ENCODE measurements at regions not wholly inside any gene's neighbourhood (a gene's known extent, or its start where the extent isn't known, plus 50 kb on each side); places are given as distances from the start of the nearest gene placed in this dataset.

- no peak for DNase-seq
Measured at GRCh38 chr5:107300721-107301327, 369.9 kb downstream of the EFNA5 start.

GRCh38 chr5:107296572-107296971 is 374.2 kb downstream of the EFNA5 start:
- no peak for ATAC-seq (ENCODE audit: low FRiP score in 2 of 2)
- Histone ChIP-seq H3K27me3 (no peaks in the 10 kb centered on the region), H3K4me3 (no peak overlapping the region), H3K4me1 (peaks cover 0 to 17% (median 9%) of the 10 kb centered on the region in 4 donors), H3K9me3 (no peaks in the 10 kb centered on the region), H3K27ac (no peak overlapping the region), H3K36me3 (no peaks in the 10 kb centered on the region)
- no peak for DNase-seq
- TF ChIP-seq EP300 (IDR thresholded peaks at IDR 0.05) (no peak), POLR2AphosphoS5 (IDR thresholded peaks at IDR 0.05) (no peak), CTCF (IDR thresholded peaks at IDR 0.05) (no peak), POLR2A (IDR thresholded peaks at IDR 0.05) (no peak)
- 40 to 46% methylated on average over 2 of the region's 2 CpGs for WGBS, 2 donors

More at GRCh38 chr5:107300721-107301327, 369.9 kb downstream of the EFNA5 start:
- no peaks in the 10 kb centered on the region for H3K9me3 ChIP-seq
- no peak for TF ChIP-seq POLR2A (IDR thresholded peaks at IDR 0.05)
- TF ChIP-seq CTCF (IDR thresholded peaks at IDR 0.05), result no peak
- no peak for TF ChIP-seq EP300 (IDR thresholded peaks at IDR 0.05)
- TF ChIP-seq POLR2AphosphoS5 (IDR thresholded peaks at IDR 0.05), result no peak
- no peak overlapping the region for H3K27ac ChIP-seq
- no peaks in the 10 kb centered on the region for H3K27me3 ChIP-seq
- no peak for ATAC-seq (ENCODE audit: low FRiP score in 2 of 2)
- 60 to 68% methylated on average over 5 of the region's 5 CpGs for WGBS, 2 donors
- H3K36me3 ChIP-seq, result no peaks in the 10 kb centered on the region
- H3K4me1 ChIP-seq, result peaks cover 0 to 2% (median under 1%) of the 10 kb centered on the region in 4 donors
- H3K4me3 ChIP-seq, result no peak overlapping the region

- Histone ChIP-seq H3K36me3 (no peaks in the 10 kb centered on the region), H3K4me3 (no peak overlapping the region), H3K4me1 (peaks cover 0 to 17% (median 9%) of the 10 kb centered on the region in 4 donors), H3K9me3 (no peaks in the 10 kb centered on the region), H3K27ac (no peak overlapping the region), H3K27me3 (no peaks in the 10 kb centered on the region)
- WGBS, 2 donors, result 80 to 90% methylated on average over 2 of the region's 2 CpGs
- no peak for ATAC-seq (ENCODE audit: low FRiP score in 2 of 2)
- no peak for DNase-seq
- no peak for TF ChIP-seq CTCF (IDR thresholded peaks at IDR 0.05)
- no peak for TF ChIP-seq EP300 (IDR thresholded peaks at IDR 0.05)
- no peak for TF ChIP-seq POLR2AphosphoS5 (IDR thresholded peaks at IDR 0.05)
- no peak for TF ChIP-seq POLR2A (IDR thresholded peaks at IDR 0.05)
Measured at GRCh38 chr5:107295914-107296313, 374.8 kb downstream of the EFNA5 start.

GRCh38 chr5:107294669-107295068 is 376.1 kb downstream of the EFNA5 start:
- H3K27ac ChIP-seq, result no peak overlapping the region
- no peak overlapping the region for H3K4me3 ChIP-seq
- H3K9me3 ChIP-seq, result no peaks in the 10 kb centered on the region
- H3K27me3 ChIP-seq, result no peaks in the 10 kb centered on the region
- peaks cover 0 to 17% (median 9%) of the 10 kb centered on the region in 4 donors for H3K4me1 ChIP-seq
- ATAC-seq (ENCODE audit: low FRiP score in 2 of 2) (no peak), DNase-seq (no peak)
- TF ChIP-seq POLR2AphosphoS5 (IDR thresholded peaks at IDR 0.05), result no peak
- TF ChIP-seq CTCF (IDR thresholded peaks at IDR 0.05), result no peak
- TF ChIP-seq EP300 (IDR thresholded peaks at IDR 0.05), result no peak
- TF ChIP-seq POLR2A (IDR thresholded peaks at IDR 0.05), result no peak
- WGBS, 2 donors, result 56 to 59% methylated on average over 1 of the region's 1 CpG
- H3K36me3 ChIP-seq, result no peaks in the 10 kb centered on the region

- peaks cover 0 to 17% (median 9%) of the 10 kb centered on the region in 4 donors for H3K4me1 ChIP-seq
- no peaks in the 10 kb centered on the region for H3K36me3 ChIP-seq
- TF ChIP-seq POLR2AphosphoS5 (IDR thresholded peaks at IDR 0.05), result no peak
- TF ChIP-seq POLR2A (IDR thresholded peaks at IDR 0.05), result no peak
- TF ChIP-seq CTCF (IDR thresholded peaks at IDR 0.05), result no peak
- no peak for TF ChIP-seq EP300 (IDR thresholded peaks at IDR 0.05)
- no peak overlapping the region for H3K27ac ChIP-seq
- no peak for ATAC-seq (ENCODE audit: low FRiP score in 2 of 2)
- DNase-seq, result no peak
- H3K27me3 ChIP-seq, result no peaks in the 10 kb centered on the region
- H3K9me3 ChIP-seq, result no peaks in the 10 kb centered on the region
- H3K4me3 ChIP-seq, result no peak overlapping the region
Measured at GRCh38 chr5:107294211-107294550, 376.6 kb downstream of the EFNA5 start.
